ENCODE measurements at regions not wholly inside any gene's neighbourhood (a gene's known extent, or its start where the extent isn't known, plus 50 kb on each side); places are given as distances from the start of the nearest gene placed in this dataset.
A peak's percentile ranks its signal among the peaks of the same experiment; 100 is the strongest.

DNA sequence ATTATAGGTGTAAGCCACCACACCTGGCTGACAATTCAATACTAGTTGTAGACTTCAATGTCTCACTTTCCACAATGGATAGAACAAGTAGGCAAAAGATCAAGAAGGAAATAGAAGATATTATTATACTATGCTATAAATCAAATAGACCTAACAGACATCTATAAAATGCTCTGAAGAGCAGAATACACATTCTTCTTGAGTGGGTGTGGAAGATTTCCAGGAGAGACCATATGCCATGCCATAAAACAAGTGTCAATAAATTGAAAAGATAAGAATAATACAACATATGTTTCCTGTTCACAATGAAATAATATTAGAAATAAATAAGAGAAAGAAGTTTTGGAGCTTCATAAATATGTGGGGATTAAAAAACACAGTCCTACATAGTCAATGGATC is 179.3 kb upstream of the AMOT start:
- in situ Hi-C loops (cut with HindIII; ENCODE audit: low pct_unique_long_range_greater_than_20kb, low sequenced_read_pairs): no loop called here
- no peak for TF ChIP-seq JUND (IDR thresholded peaks at IDR 0.05; ENCODE audit: low read depth)
- DNase-seq (ENCODE audit: low read depth in 1 of 2, low spot score in 1 of 2): no peak

DNA sequence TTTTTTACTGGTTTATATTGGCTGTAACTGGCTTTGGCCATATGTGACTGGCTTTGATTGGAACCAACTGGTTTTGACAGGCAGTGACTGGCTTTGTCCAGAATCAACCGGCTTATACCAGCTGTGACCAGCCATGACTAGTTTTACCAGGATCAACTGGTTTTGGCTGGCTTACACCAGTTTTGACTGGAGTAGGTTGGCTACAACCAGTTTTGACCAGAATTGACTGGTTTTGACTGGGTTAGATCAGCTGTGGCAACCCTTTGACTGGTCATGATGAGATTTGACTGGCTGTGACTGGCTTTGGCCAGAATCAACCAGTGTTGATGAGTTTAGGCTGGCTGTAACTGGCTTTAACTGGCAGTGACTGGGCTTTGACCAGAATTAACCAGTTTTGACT is 169.2 kb upstream of the AMOT start:
- TF ChIP-seq JUND (IDR thresholded peaks at IDR 0.05; ENCODE audit: low read depth): no peak
- in situ Hi-C loops (cut with HindIII; ENCODE audit: low pct_unique_long_range_greater_than_20kb, low sequenced_read_pairs): no loop called here
- DNase-seq (ENCODE audit: low read depth in 1 of 2, low spot score in 1 of 2): no peak

DNA sequence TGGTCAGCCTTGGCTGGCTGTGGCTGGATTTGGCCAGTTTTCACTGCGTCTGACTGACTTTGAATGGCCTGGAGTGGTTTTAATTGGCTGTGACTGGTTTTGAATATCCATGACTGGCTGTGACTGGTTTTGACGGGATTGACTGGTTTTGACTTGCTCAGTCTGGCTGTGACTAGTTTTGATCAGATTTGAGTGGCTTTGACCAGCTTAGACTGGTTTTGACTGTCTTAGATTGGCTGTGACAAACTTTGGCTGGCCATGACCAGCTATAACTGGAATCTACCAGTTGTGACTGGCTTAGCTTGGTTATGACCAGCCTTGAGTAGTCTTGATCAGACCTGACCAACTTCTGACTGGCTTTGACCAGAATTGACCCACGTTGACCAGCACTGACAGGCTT is 168.4 kb upstream of the AMOT start:
- no peak for TF ChIP-seq JUND (IDR thresholded peaks at IDR 0.05; ENCODE audit: low read depth)

DNA sequence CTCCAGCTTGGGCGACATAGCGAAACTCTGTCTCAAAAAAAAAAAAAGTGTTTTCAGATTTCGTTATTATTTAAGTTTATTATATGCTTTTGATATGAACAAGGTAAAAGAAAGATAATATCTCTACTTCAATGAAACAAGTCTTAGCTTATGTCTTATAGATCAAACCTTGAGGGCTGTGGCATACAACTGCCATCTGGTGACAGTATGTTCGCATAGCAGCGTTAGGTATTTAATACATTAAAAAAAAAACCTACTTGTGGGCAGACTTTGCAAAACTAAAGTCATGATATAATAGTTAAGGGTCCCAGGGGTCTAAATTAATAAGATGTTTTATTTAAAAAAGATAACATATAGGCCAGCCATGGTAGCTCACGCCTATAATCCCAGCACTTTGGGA is 161.2 kb upstream of the AMOT start:
- no peak for TF ChIP-seq JUND (IDR thresholded peaks at IDR 0.05; ENCODE audit: low read depth)
- peak in 1 of 2 experiments; percentile 15 for DNase-seq (ENCODE audit: low read depth in 1 of 2, low spot score in 1 of 2)
- in situ Hi-C loops (cut with HindIII; ENCODE audit: low pct_unique_long_range_greater_than_20kb, low sequenced_read_pairs): no loop called here

More for the DNA sequence above, 168.4 kb upstream of the AMOT start:
- in situ Hi-C loops (cut with HindIII; ENCODE audit: low pct_unique_long_range_greater_than_20kb, low sequenced_read_pairs): no loop called here
- DNase-seq (ENCODE audit: low read depth in 1 of 2, low spot score in 1 of 2): no peak

DNA sequence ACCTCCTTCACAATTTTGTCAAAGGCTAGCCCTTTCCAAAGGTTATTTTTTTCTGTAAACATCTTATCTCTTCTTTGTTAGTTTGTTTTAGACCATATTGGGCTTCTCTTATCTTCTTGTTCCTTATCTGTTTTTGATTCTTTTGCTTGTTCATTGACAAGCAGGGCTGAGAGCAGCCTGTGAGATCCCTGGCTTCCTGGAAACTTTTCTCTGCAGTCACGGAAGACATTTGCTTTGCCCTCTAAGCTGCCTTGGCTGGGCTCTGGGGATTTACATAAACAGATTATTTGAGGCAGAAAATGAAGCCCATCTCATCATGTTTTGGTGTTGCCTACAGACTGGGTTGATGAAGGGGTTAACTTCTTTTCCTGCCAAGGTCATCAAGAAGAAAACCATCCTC is 157.4 kb upstream of the AMOT start:
- in situ Hi-C loops (cut with HindIII; ENCODE audit: low pct_unique_long_range_greater_than_20kb, low sequenced_read_pairs): no loop called here
- no peak for TF ChIP-seq JUND (IDR thresholded peaks at IDR 0.05; ENCODE audit: low read depth)
- DNase-seq (ENCODE audit: low read depth in 1 of 2, low spot score in 1 of 2): no peak

DNA sequence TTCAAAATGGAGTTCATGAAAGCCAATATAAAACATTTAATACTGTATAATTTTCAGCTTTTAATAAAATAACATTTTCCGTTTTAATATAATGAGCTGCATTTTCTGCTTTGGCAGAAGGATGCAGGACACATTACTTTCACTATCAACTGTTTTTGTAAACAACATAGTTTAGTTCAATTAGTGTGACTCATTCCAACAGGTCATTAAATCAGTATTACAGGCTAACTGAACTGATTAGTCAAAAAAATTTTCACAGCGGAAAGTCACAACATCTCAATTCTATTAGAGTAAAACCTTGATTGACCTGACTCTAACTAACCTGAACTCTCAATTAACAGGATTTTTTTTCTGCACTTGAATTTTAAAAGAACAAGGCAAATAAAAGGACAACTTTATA is 151.2 kb upstream of the AMOT start:
- no peak for TF ChIP-seq JUND (IDR thresholded peaks at IDR 0.05; ENCODE audit: low read depth)
- in situ Hi-C loops (cut with HindIII; ENCODE audit: low pct_unique_long_range_greater_than_20kb, low sequenced_read_pairs): no loop called here

DNA sequence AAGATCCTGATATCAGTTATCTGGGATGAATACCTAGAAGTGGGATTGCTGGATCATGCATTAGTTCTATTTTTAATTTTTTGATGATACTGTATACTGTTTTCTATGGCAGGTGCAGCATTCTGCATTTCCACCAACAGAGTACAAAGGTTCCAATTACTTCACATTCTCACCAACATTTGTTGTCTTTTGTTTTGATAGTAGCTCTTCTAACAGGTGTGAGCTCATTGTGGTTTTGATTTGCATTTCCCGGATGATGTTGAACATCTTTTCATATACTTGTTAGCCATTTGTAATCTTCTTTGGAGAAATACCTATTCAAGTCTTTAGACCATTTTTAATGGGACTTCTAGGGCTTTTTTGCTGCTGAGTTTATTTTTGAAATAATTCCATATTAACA is 139.2 kb upstream of the AMOT start:
- TF ChIP-seq JUND (IDR thresholded peaks at IDR 0.05; ENCODE audit: low read depth): no peak
- in situ Hi-C loops (cut with HindIII; ENCODE audit: low pct_unique_long_range_greater_than_20kb, low sequenced_read_pairs): no loop called here
- DNase-seq (ENCODE audit: low read depth in 1 of 2, low spot score in 1 of 2): no peak

More for the DNA sequence above, 151.2 kb upstream of the AMOT start:
- DNase-seq (ENCODE audit: low read depth in 1 of 2, low spot score in 1 of 2): no peak

DNA sequence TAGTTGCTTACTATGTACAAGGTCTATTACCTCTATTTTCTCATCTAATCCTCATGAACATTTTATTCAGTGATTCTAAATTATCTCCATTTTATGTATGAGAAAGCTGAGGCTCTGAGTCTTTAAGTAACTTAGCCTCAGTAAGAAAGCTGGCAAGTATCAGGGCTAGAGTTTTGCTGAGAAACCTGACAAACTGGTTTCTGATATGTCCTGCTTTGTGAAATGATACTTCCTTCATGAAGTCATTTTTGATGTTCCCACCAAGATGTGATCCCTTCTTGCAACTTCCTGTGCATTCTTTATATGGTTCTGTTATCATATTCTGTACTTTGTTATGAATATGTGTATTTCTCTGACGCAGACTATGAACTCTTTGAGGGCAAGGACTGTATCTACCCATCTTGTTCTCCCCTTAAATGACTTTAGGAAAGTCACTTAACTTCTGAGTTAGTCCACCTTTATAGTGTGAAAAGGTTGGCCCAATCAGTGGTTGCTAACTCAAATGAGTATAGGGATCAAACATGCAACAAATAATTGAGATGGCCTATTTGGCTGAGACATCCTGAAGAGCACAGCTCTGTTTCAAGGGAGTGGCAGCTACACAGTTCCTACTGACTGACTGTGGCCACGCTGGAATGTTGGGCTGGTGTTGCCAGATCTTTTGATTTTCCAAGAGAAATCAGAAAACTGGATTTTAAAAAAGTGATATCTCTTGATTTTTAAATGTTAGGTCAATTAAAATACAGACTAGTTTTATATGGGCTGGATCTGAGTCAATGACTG is 127.9 kb upstream of the AMOT start:
- DNase-seq (ENCODE audit: low read depth in 1 of 2, low spot score in 1 of 2): peak in 1 of 2 experiments; percentile 20
- in situ Hi-C loops (cut with HindIII; ENCODE audit: low pct_unique_long_range_greater_than_20kb, low sequenced_read_pairs): no loop called here
- TF ChIP-seq JUND (IDR thresholded peaks at IDR 0.05; ENCODE audit: low read depth): no peak

DNA sequence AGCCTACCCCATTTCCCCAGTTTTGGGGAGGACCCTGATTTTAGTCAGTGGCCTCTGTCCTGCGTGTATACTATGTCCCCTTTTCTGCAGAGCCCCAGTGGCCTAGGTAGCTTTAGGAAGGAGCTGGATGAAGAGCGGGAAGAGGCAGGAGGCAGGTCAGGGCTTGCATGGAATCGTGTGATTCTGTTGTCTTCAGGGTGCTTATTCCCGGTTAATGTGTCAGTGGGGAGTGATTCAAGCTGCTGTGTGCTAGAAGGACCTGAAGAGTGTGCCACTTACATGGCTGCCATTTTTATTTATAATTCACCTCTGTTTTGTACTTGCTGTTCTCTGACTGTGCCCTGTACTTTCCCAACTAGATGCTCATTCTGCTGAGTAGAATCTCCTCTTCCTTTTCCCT is 127.3 kb upstream of the AMOT start:
- no peak for TF ChIP-seq JUND (IDR thresholded peaks at IDR 0.05; ENCODE audit: low read depth)
- DNase-seq (ENCODE audit: low read depth in 1 of 2, low spot score in 1 of 2): no peak
- in situ Hi-C loops (cut with HindIII; ENCODE audit: low pct_unique_long_range_greater_than_20kb, low sequenced_read_pairs): no loop called here

DNA sequence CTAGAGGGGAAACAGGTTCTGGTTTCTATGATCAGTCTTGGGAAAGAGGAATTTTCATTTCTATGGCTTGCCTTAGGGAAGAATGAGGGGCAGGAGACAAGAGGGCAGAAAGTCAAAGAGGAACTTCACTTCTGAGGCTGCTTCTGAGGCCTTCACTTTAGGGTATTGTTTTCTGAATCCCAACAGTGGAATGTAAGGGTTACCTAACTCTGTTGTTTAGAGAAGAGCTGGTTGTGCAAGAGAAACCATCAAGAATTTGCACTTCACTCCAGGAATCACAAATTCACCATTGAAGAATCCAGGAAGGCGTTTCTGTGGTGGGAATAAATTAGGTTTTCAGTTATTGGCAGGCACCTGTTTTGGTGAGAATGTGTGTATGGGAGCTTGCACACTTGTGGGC is 126.7 kb upstream of the AMOT start:
- TF ChIP-seq JUND (IDR thresholded peaks at IDR 0.05; ENCODE audit: low read depth): no peak
- in situ Hi-C loops (cut with HindIII; ENCODE audit: low pct_unique_long_range_greater_than_20kb, low sequenced_read_pairs): no loop called here
- DNase-seq (ENCODE audit: low read depth in 1 of 2, low spot score in 1 of 2): peak in 1 of 2 experiments; percentile 9

DNA sequence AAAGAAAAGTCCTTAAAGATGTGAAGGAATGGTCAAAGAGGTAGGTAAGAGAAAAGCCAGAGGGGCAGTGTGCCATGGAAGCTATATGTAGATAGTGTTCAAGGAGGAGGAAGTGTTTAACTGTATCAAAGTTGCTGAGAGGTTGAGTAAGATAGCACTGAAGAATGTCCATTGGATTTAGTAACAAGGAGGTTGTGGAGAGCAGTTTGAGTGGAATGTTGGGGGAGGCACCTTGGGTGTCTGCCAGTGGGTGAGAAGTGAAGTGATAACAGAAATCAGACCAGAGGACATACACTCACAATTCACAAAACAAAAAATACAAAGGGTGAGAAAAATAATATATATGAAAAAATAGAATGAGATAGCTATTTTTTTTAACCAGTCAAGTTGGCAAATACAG is 121.3 kb upstream of the AMOT start:
- no peak for DNase-seq (ENCODE audit: low read depth in 1 of 2, low spot score in 1 of 2)
- TF ChIP-seq JUND (IDR thresholded peaks at IDR 0.05; ENCODE audit: low read depth): no peak
- in situ Hi-C loops (cut with HindIII; ENCODE audit: low pct_unique_long_range_greater_than_20kb, low sequenced_read_pairs): no loop called here

DNA sequence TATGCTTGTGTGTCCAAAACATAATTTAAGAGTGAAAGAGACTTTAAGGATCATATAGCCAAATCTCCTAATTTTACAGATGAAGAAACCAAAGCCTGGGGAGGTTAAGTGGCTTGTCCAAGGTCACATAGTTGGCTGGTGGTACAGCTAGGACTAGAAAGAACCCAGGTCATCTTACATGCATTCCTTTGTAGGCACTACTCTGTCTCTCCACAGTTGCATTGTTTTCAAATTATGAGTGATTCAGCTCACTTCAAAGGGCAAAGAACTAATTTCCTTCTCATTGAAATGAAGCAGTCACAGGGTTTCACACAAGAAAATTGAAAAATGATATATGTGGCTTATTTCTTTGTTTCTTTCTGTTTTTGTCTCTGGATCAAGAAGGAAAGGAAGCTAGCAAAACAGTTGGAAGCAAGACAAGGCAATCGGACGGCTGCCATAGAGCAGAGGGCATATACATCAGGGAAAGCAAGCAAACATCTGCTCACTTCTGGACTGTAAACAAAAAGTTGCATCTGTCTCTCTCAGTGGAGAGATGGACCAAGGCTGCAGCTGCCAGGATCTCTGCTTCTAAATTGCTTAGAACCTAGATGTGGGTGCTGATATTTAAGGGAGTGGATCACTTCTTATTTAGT is 107.5 kb upstream of the AMOT start:
- in situ Hi-C loops (cut with HindIII; ENCODE audit: low pct_unique_long_range_greater_than_20kb, low sequenced_read_pairs): no loop called here
- no peak for TF ChIP-seq JUND (IDR thresholded peaks at IDR 0.05; ENCODE audit: low read depth)
- DNase-seq (ENCODE audit: low read depth in 1 of 2, low spot score in 1 of 2): no peak

DNA sequence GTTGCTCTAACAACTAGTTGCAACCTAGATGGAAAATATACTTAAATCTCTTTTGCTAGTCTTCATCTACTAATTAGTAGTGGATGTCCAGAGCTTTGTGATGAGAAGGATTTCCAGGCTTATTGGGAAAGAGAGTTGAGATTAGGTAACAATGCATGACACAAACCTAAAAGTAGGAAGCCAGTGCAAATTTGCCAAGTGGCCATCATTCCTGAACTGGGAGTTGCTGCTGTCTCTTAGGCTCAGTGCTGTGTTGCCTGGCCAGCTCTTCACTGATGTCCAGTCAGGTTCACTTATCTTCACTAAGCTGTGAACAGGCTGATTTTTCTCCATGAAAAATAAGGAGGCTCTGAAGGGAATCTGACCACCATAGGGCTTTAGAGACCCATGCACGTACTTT is 105.6 kb upstream of the AMOT start:
- DNase-seq (ENCODE audit: low read depth in 1 of 2, low spot score in 1 of 2): no peak
- in situ Hi-C loops (cut with HindIII; ENCODE audit: low pct_unique_long_range_greater_than_20kb, low sequenced_read_pairs): no loop called here
- no peak for TF ChIP-seq JUND (IDR thresholded peaks at IDR 0.05; ENCODE audit: low read depth)

All from T47D (cell line).